H9 (cell line): ENCODE measurements at regions not wholly inside any gene's neighbourhood (a gene's known extent, or its start where the extent isn't known, plus 50 kb on each side); places are given as distances from the start of the nearest gene placed in this dataset.

Experiments used
- DNase-seq: peaks from one replicate; pipeline ENCODE4 v3.0.0-alpha.2; 2017
- H2AFZ ChIP-seq: one replicate; pipeline ENCODE4 v1.6.1; 2013; ENCODE audit warnings: mild to moderate bottlenecking, low read length, control low read depth, moderate library complexity
- H2AK5ac ChIP-seq: 2 replicates; pipeline ENCODE4 v1.6.1; 2013; ENCODE audit warnings: low read length, control low read depth, mixed read lengths; ENCODE audit not compliant: insufficient read length
- H2BK120ac ChIP-seq: one replicate; pipeline ENCODE4 v1.6.1; 2013; ENCODE audit warnings: low read depth, mild to moderate bottlenecking, low read length, control low read depth, inconsistent platforms; ENCODE audit not compliant: poor library complexity, severe bottlenecking
- H2BK12ac ChIP-seq: 2 replicates; pipeline ENCODE4 v1.6.1; 2013; ENCODE audit warnings: low read length, control low read depth, mixed read lengths, low read depth; ENCODE audit not compliant: insufficient read length
- H2BK15ac ChIP-seq: 2 replicates; pipeline ENCODE4 v1.6.1; 2013; ENCODE audit warnings: low read depth, low read length, control low read depth
- H2BK20ac ChIP-seq: one replicate; pipeline ENCODE4 v1.6.1; 2013; ENCODE audit warnings: low read depth, mild to moderate bottlenecking, low read length, control low read depth, inconsistent platforms; ENCODE audit not compliant: poor library complexity, severe bottlenecking
- H2BK5ac ChIP-seq: 2 replicates; pipeline ENCODE4 v1.6.1; 2013; ENCODE audit warnings: low read length, control low read depth, mixed read lengths; ENCODE audit not compliant: insufficient read length
- H3K14ac ChIP-seq: 2 replicates; pipeline ENCODE4 v1.6.1; 2013; ENCODE audit warnings: low read length, control low read depth; ENCODE audit not compliant: insufficient read depth
- H3K18ac ChIP-seq: 2 replicates; pipeline ENCODE4 v1.6.1; 2013; ENCODE audit warnings: low read depth, mild to moderate bottlenecking, mixed read lengths, low read length, control low read depth; ENCODE audit not compliant: insufficient read length
- H3K23ac ChIP-seq: 2 replicates; pipeline ENCODE4 v1.6.1; 2013; ENCODE audit warnings: low read length, control low read depth, mixed read lengths, low read depth; ENCODE audit not compliant: insufficient read length
- H3K23me2 ChIP-seq: 2 replicates; pipeline ENCODE4 v1.6.1; 2013; ENCODE audit warnings: low read depth, mild to moderate bottlenecking, mixed read lengths, low read length, control low read depth; ENCODE audit not compliant: insufficient read length, poor library complexity, severe bottlenecking
- H3K27ac ChIP-seq: 2 replicates; pipeline ENCODE4 v1.5.1; 2013; ENCODE audit warnings: low read length, control low read depth, mixed read lengths, low read depth; ENCODE audit not compliant: insufficient read length
- H3K27me3 ChIP-seq: 2 replicates; pipeline ENCODE4 v1.6.1; 2013; ENCODE audit warnings: low read length, control low read depth, inconsistent platforms; ENCODE audit not compliant: insufficient read depth
- H3K4ac ChIP-seq: 2 replicates; pipeline ENCODE4 v1.6.1; 2013; ENCODE audit warnings: low read depth, mild to moderate bottlenecking, control low read depth, inconsistent platforms, low read length, moderate library complexity
- H3K4me1 ChIP-seq: 2 replicates; pipeline ENCODE4 v1.6.1; 2013; ENCODE audit warnings: low read length, control low read depth, inconsistent platforms; ENCODE audit not compliant: insufficient read depth
- H3K4me2 ChIP-seq: 2 replicates; pipeline ENCODE4 v1.6.1; 2013; ENCODE audit warnings: low read length, control low read depth, mixed read lengths; ENCODE audit not compliant: insufficient read length, insufficient read depth
- H3K56ac ChIP-seq: 2 replicates; pipeline ENCODE4 v1.6.1; 2013; ENCODE audit warnings: low read depth, mild to moderate bottlenecking, mixed read lengths, low read length, control low read depth; ENCODE audit not compliant: insufficient read length
- H3K79me1 ChIP-seq: 2 replicates; pipeline ENCODE4 v1.6.1; 2013; ENCODE audit warnings: low read depth, mild to moderate bottlenecking, moderate library complexity, low read length, control low read depth, inconsistent platforms; ENCODE audit not compliant: insufficient read depth, poor library complexity, severe bottlenecking
- H3K79me2 ChIP-seq: 2 replicates; pipeline ENCODE4 v1.6.1; 2013; ENCODE audit warnings: low read length, control low read depth, inconsistent platforms; ENCODE audit not compliant: insufficient read depth
- H3K9ac ChIP-seq: 2 replicates; pipeline ENCODE4 v1.6.1; 2013; ENCODE audit warnings: low read length, control low read depth, mixed read lengths; ENCODE audit not compliant: insufficient read length; ENCODE audit errors: extremely low read depth
- H3K9me3 ChIP-seq: one replicate; pipeline ENCODE4 v1.6.1; 2013; ENCODE audit warnings: low read depth, low read length, inconsistent platforms; ENCODE audit not compliant: control insufficient read depth
- H3T11ph ChIP-seq: one replicate; pipeline ENCODE4 v1.6.1; 2013; ENCODE audit warnings: mild to moderate bottlenecking, low read length, control low read depth, inconsistent platforms
- H4K20me1 ChIP-seq: one replicate; pipeline ENCODE4 v1.6.1; 2013; ENCODE audit not compliant: control insufficient read depth, insufficient read length, insufficient read depth
- H4K5ac ChIP-seq: 2 replicates; pipeline ENCODE4 v1.6.1; 2013; ENCODE audit warnings: low read depth, mild to moderate bottlenecking, mixed read lengths, low read length, control low read depth; ENCODE audit not compliant: insufficient read length
- H4K8ac ChIP-seq: replicated peaks from 2 replicates; pipeline ENCODE4 v1.6.1; 2013; ENCODE audit warnings: low read length, control low read depth, mixed read lengths, low read depth; ENCODE audit not compliant: insufficient read length
- H4K91ac ChIP-seq: 2 replicates; pipeline ENCODE4 v1.6.1; 2013; ENCODE audit warnings: low read depth, mild to moderate bottlenecking, moderate library complexity, mixed read lengths, low read length, control low read depth; ENCODE audit not compliant: insufficient read length
- H3K27ac Mint-ChIP-seq, 3 experiments: 2 replicates in 2 of 3; 3 replicates in 1 of 3; pipeline ENCODE4 v1.8.0; 2020 to 2021; ENCODE audit warnings: mixed read lengths in 3 of 3, mild to moderate bottlenecking in 1 of 3, moderate library complexity in 1 of 3
- H3K27me3 Mint-ChIP-seq: 2 replicates; pipeline ENCODE4 v1.8.0; 2021; ENCODE audit warnings: low read depth, mild to moderate bottlenecking, moderate library complexity, mixed read lengths
- H3K36me3 Mint-ChIP-seq, 3 experiments: 2 replicates in 2 of 3; 3 replicates in 1 of 3; pipeline ENCODE4 v1.8.0; 2020 to 2021; ENCODE audit warnings: low read depth in 3 of 3, mixed read lengths in 3 of 3; ENCODE audit not compliant: insufficient read depth in 1 of 3
- H3K4me1 Mint-ChIP-seq, 2 experiments: 2 replicates each; pipeline ENCODE4 v1.8.0; 2020; ENCODE audit warnings: mixed read lengths in 2 of 2
- H3K4me3 Mint-ChIP-seq, 2 experiments: 2 replicates in 1 of 2; 3 replicates in 1 of 2; pipeline ENCODE4 v1.8.0; 2020 to 2021; ENCODE audit warnings: mild to moderate bottlenecking in 2 of 2, mixed read lengths in 2 of 2, moderate library complexity in 1 of 2
- H3K9me3 Mint-ChIP-seq, 2 experiments: 2 replicates in 1 of 2; 3 replicates in 1 of 2; pipeline ENCODE4 v1.8.0; 2020; ENCODE audit warnings: mild to moderate bottlenecking in 2 of 2, mixed read lengths in 2 of 2, moderate library complexity in 1 of 2
- CTCF ChIP-seq: fragments of 200-600 bp; sonication (generic); conservative IDR thresholded peaks from 3 replicates; pipeline ENCODE4 v1.8.0; 2021; ENCODE audit warnings: antibody characterized with exemption, mild to moderate bottlenecking
- WGBS: extraction: QIAGEN DNeasy Blood & Tissue Kit; methylation state at CpG from one replicate; pipeline ENCODE4 v1.1.7; 2013; ENCODE audit warnings: missing lambda C conversion rate, low lambda C conversion rate, mixed read lengths; ENCODE audit not compliant: insufficient read length; ENCODE audit errors: extremely low coverage; 5-methylcytosine and 5-hydroxymethylcytosine counted together

GRCh38 chr13:30032263-30032662 is 181.8 kb upstream of the UBL3 start:
- no peak overlapping the region for H4K5ac ChIP-seq
- H3K27me3 Mint-ChIP-seq = peaks cover 1% of the 10 kb centered on the region
- H2BK15ac ChIP-seq = no peak overlapping the region
- H2BK120ac ChIP-seq = no peak overlapping the region
- H3K27ac Mint-ChIP-seq = no peak overlapping the region
- peaks cover 7 to 9% of the 10 kb centered on the region in 2 experiments for H3K4me1 Mint-ChIP-seq
- H2AK5ac ChIP-seq = no peak overlapping the region
- H2BK20ac ChIP-seq = no peak overlapping the region
- no peaks in the 10 kb centered on the region for H3K9me3 Mint-ChIP-seq
- H3K9ac ChIP-seq = no peak overlapping the region
- no peak overlapping the region for H4K8ac ChIP-seq
- no peak for TF ChIP-seq CTCF
- no peak overlapping the region for H3K4me3 Mint-ChIP-seq
- no peak overlapping the region for H3K27ac ChIP-seq
- no peak overlapping the region for H2BK12ac ChIP-seq
- H3T11ph ChIP-seq = no peak overlapping the region
- no peaks in the 10 kb centered on the region for H3K4me1 ChIP-seq
- H3K79me1 ChIP-seq = no peaks in the 10 kb centered on the region
- WGBS = no CpG with 5 or more reads among the region's 4 CpGs
- H4K20me1 ChIP-seq = no peaks in the 10 kb centered on the region
- no peak overlapping the region for H3K4me2 ChIP-seq
- DNase-seq = no peak
- no peak overlapping the region for H3K14ac ChIP-seq
- no peaks in the 10 kb centered on the region for H3K27me3 ChIP-seq
- H2AFZ ChIP-seq = no peak overlapping the region
- no peak overlapping the region for H2BK5ac ChIP-seq
- H3K9me3 ChIP-seq = no peaks in the 10 kb centered on the region
- H3K23me2 ChIP-seq = no peaks in the 10 kb centered on the region
- no peak overlapping the region for H3K18ac ChIP-seq
- no peak overlapping the region for H4K91ac ChIP-seq
- no peaks in the 10 kb centered on the region for H3K79me2 ChIP-seq
- no peak overlapping the region for H3K4ac ChIP-seq
- no peaks in the 10 kb centered on the region for H3K36me3 Mint-ChIP-seq
- no peak overlapping the region for H3K56ac ChIP-seq
- H3K23ac ChIP-seq = no peak overlapping the region
